Common myeloid progenitor, CD34-positive (primary cell): ENCODE measurements at regions not wholly inside any gene's neighbourhood (a gene's known extent, or its start where the extent isn't known, plus 50 kb on each side); places are given as distances from the start of the nearest gene placed in this dataset.
"Not testable (repeated sequence)": the region's sequence is repeated elsewhere in the genome, so short reads cannot be mapped to it uniquely, and the experiment has no call there.

Experiments used
- CTCF ChIA-PET: fragments of 350-600 bp; sonication (Branson Sonifier 250); formaldehyde crosslinking; loops from one replicate; lab custom pipeline; 2021; ENCODE audit warnings: antibody characterized with exemption; lab: Charles Lee
- POLR2A ChIA-PET: fragments of 350-600 bp; sonication (Branson Sonifier 250); formaldehyde crosslinking; loops from one replicate; lab custom pipeline; 2021; ENCODE audit warnings: antibody characterized with exemption; lab: Charles Lee
- DNase-seq, 3 donors: peaks; one replicate each; pipeline versions ENCODE4 v3.0.0 to v3.0.0-alpha.2; 2013
- H3K27ac ChIP-seq, 2 experiments: 1 replicate in 1 of 2; 2 replicates in 1 of 2; pipeline ENCODE4 v1.7.0; 2013; ENCODE audit warnings: inconsistent platforms in 2 of 2, low read length in 2 of 2, mild to moderate bottlenecking in 2 of 2, low read depth in 1 of 2, moderate library complexity in 1 of 2; ENCODE audit not compliant: severe bottlenecking in 2 of 2, insufficient read depth in 1 of 2, poor library complexity in 1 of 2
- H3K27me3 ChIP-seq, 5 experiments: replicated peaks in 2 of 5; 1 replicate in 3 of 5; 2 replicates in 2 of 5; pipeline versions ENCODE4 v1.6.1 to v1.7.0; 2013; ENCODE audit warnings: low read length in 4 of 5, mild to moderate bottlenecking in 2 of 5, moderate library complexity in 2 of 5, inconsistent platforms in 1 of 5; ENCODE audit not compliant: insufficient read depth in 5 of 5, control insufficient read depth in 4 of 5
- H3K36me3 ChIP-seq, 4 experiments: 1 replicate in 2 of 4; 2 replicates in 2 of 4; pipeline versions ENCODE4 v1.6.1 to v1.7.0; 2013; ENCODE audit warnings: low read length in 3 of 4, control low read depth in 1 of 4, mild to moderate bottlenecking in 1 of 4; ENCODE audit not compliant: control insufficient read depth in 4 of 4, insufficient read depth in 4 of 4
- H3K4me1 ChIP-seq, 4 experiments: 1 replicate in 3 of 4; 2 replicates in 1 of 4; pipeline versions ENCODE4 v1.6.1 to v1.7.1; 2013; ENCODE audit warnings: low read length in 3 of 4, mild to moderate bottlenecking in 3 of 4, control low read depth in 1 of 4, inconsistent platforms in 1 of 4, moderate library complexity in 1 of 4; ENCODE audit not compliant: control insufficient read depth in 4 of 4, insufficient read depth in 4 of 4; ENCODE audit errors: control extremely low read depth in 1 of 4
- H3K4me3 ChIP-seq, 7 experiments: 1 replicate in 4 of 7; 2 replicates in 3 of 7; pipeline versions ENCODE4 v1.5.1 to v1.7.0; 2013; ENCODE audit warnings: mild to moderate bottlenecking in 7 of 7, low read length in 6 of 7, moderate library complexity in 6 of 7, inconsistent platforms in 2 of 7, low read depth in 2 of 7, control low read depth in 1 of 7; ENCODE audit not compliant: insufficient read depth in 4 of 7, control insufficient read depth in 1 of 7; ENCODE audit errors: extremely low read depth in 1 of 7
- H3K9me3 ChIP-seq, 5 experiments: 1 replicate in 4 of 5; 2 replicates in 1 of 5; pipeline versions ENCODE4 v1.6.1 to v1.7.1; 2013; ENCODE audit warnings: low read length in 4 of 5, mild to moderate bottlenecking in 2 of 5, inconsistent platforms in 1 of 5, low read depth in 1 of 5, moderate library complexity in 1 of 5; ENCODE audit not compliant: control insufficient read depth in 4 of 5, insufficient read depth in 2 of 5; ENCODE audit errors: control extremely low read depth in 1 of 5
- WGBS: methylation state at CpG from one replicate; pipeline ENCODE4 v1.1.5; 2013; ENCODE audit not compliant: insufficient coverage; 5-methylcytosine and 5-hydroxymethylcytosine counted together

GRCh38 chr6:130494729-130495128, 128.9 kb downstream of the TMEM200A start:
- POLR2A ChIA-PET: no interaction called here
- Histone ChIP-seq H3K27ac (no peak overlapping the region), H3K4me3 (no peak overlapping the region), H3K9me3 (peaks cover 0 to 1% (median 0%) of the 10 kb centered on the region in 5 experiments), H3K36me3 (no peaks in the 10 kb centered on the region), H3K27me3 (no peaks in the 10 kb centered on the region), H3K4me1 (no peaks in the 10 kb centered on the region)
- WGBS: no CpG with 5 or more reads among the region's 1 CpG
- CTCF ChIA-PET: no interaction called here
- no peak for DNase-seq

- CTCF ChIA-PET: no interaction called here
- peak in 2 of 3 donors; percentile 39 to 44 for DNase-seq
- WGBS: 100% methylated on average over 5 of the region's 6 CpGs
These were observed 134.9 kb downstream of the TMEM200A start for GRCh38 chr6:130500693-130501092.

GRCh38 chr6:130503146-130503545, 137.3 kb downstream of the TMEM200A start:
- H3K36me3 ChIP-seq: no peaks in the 10 kb centered on the region
- ChIA-PET POLR2A (no interaction called here), CTCF (no interaction called here)
- no peaks in the 10 kb centered on the region for H3K27me3 ChIP-seq
- H3K27ac ChIP-seq: no peak overlapping the region
- DNase-seq: peak in 1 of 3 donors; percentile 44
- no peak overlapping the region for H3K4me3 ChIP-seq
- peaks cover 0 to 17% (median 13%) of the 10 kb centered on the region in 4 experiments for H3K4me1 ChIP-seq
- no peaks in the 10 kb centered on the region for H3K9me3 ChIP-seq

More at GRCh38 chr6:130500693-130501092, 134.9 kb downstream of the TMEM200A start:
- Histone ChIP-seq H3K27me3 (no peaks in the 10 kb centered on the region), H3K4me3 (no peak overlapping the region), H3K9me3 (no peaks in the 10 kb centered on the region), H3K36me3 (no peaks in the 10 kb centered on the region), H3K27ac (no peak overlapping the region), H3K4me1 (peaks cover 0 to 17% (median 12%) of the 10 kb centered on the region in 4 experiments)
- POLR2A ChIA-PET: interaction anchor here (0.7 to 1.6 kb wide), 2 partner anchors 12 to 161 kb away, joined by 3 read pairs; no protein-coding TSS in a partner anchor

GRCh38 chr6:130505808-130506598, 140.2 kb downstream of the TMEM200A start:
- H3K9me3 ChIP-seq: peaks cover 0 to 10% (median 3%) of the 10 kb centered on the region in 5 experiments
- no peaks in the 10 kb centered on the region for H3K36me3 ChIP-seq
- H3K27me3 ChIP-seq: no peaks in the 10 kb centered on the region
- DNase-seq: no peak
- CTCF ChIA-PET: no interaction called here
- no peak overlapping the region for H3K4me3 ChIP-seq
- peaks cover 0 to 14% (median 9%) of the 10 kb centered on the region in 4 experiments for H3K4me1 ChIP-seq
- 100% methylated on average over 2 of the region's 4 CpGs for WGBS
- POLR2A ChIA-PET: no interaction called here
- H3K27ac ChIP-seq: no peak overlapping the region

- H3K27me3 ChIP-seq, CTCF ChIA-PET, H3K4me3 ChIP-seq, H3K27ac ChIP-seq, H3K36me3 ChIP-seq, POLR2A ChIA-PET, H3K9me3 ChIP-seq, DNase-seq: not testable (repeated sequence)
- peaks cover 0 to 10% (median 8%) of the 10 kb centered on the region in 4 experiments for H3K4me1 ChIP-seq
- WGBS: no CpG with 5 or more reads among the region's 5 CpGs
These were observed 141.3 kb downstream of the TMEM200A start for GRCh38 chr6:130507005-130507665.

- CTCF ChIA-PET: no interaction called here
- Histone ChIP-seq H3K36me3 (no peaks in the 10 kb centered on the region), H3K27ac (no peak overlapping the region), H3K9me3 (peaks cover 0 to 10% (median 3%) of the 10 kb centered on the region in 5 experiments), H3K4me3 (no peak overlapping the region), H3K27me3 (no peaks in the 10 kb centered on the region), H3K4me1 (peaks cover 4 to 15% (median 10%) of the 10 kb centered on the region in 4 experiments)
- DNase-seq: no peak
- 54% methylated on average over 2 of the region's 4 CpGs for WGBS
- POLR2A ChIA-PET: no interaction called here
These were observed 141.8 kb downstream of the TMEM200A start for GRCh38 chr6:130507666-130508028.

GRCh38 chr6:130513770-130514169, 148.0 kb downstream of the TMEM200A start:
- WGBS: 0% methylated on average over 1 of the region's 3 CpGs

More at GRCh38 chr6:130513770-130514169, 148.0 kb downstream of the TMEM200A start:
- H3K27ac ChIP-seq: no peak overlapping the region
- H3K4me3 ChIP-seq: peak overlapping the region in 3 of 7 experiments; percentile 28 to 43 (median 41)
- peaks cover 0 to 19% (median 3%) of the 10 kb centered on the region in 5 experiments for H3K9me3 ChIP-seq
- no peaks in the 10 kb centered on the region for H3K27me3 ChIP-seq
- POLR2A ChIA-PET: interaction anchor here (1.1 to 1.5 kb wide), 2 partner anchors 12 to 149 kb away, joined by 3 to 5 read pairs; no protein-coding TSS in a partner anchor
- peak; percentile 92 to 99 (median 98) for DNase-seq
- no peaks in the 10 kb centered on the region for H3K36me3 ChIP-seq
- CTCF ChIA-PET: interaction anchor here (1.3 to 1.6 kb wide), 2 partner anchors 132 to 186 kb away, joined by 3 read pairs; no protein-coding TSS in a partner anchor
- peaks cover 21 to 48% (median 36%) of the 10 kb centered on the region in 4 experiments for H3K4me1 ChIP-seq
